Body of pancreas (tissue), 4 donors: ENCODE measurements at regions not wholly inside any gene's neighbourhood (a gene's known extent, or its start where the extent isn't known, plus 50 kb on each side); places are given as distances from the start of the nearest gene placed in this dataset.

Experiments used
- CTCF ChIP-seq, 7 experiments: fragments of 450-650 bp in 4 of 7; fragments of 200-600 bp in 3 of 7; sonication (generic) in 3 of 7; IDR thresholded peaks; one replicate each; pipeline ENCODE4 v1.5.1; 2016 to 2019; ENCODE audit warnings: antibody characterized with exemption in 7 of 7
- POLR2A ChIP-seq, 3 donors: fragments of 450-650 bp; IDR thresholded peaks; one replicate each; pipeline ENCODE4 v1.6.1; 2016; ENCODE audit warnings: antibody characterized with exemption in 3 of 3, mild to moderate bottlenecking in 2 of 3

- TF ChIP-seq CTCF (IDR thresholded peaks at IDR 0.05) (no peak), POLR2A (IDR thresholded peaks at IDR 0.05) (no peak)
Measured at GRCh38 chr9:135226369-135227050, 139.0 kb downstream of the OLFM1 start.
